Activated naive CD4-positive, alpha-beta T cell treated with anti-CD3 and anti-CD28 coated beads, Interleukin-2, amount 50 U/mL, for 72 hours (primary cell): ENCODE measurements at regions not wholly inside any gene's neighbourhood (a gene's known extent, or its start where the extent isn't known, plus 50 kb on each side); places are given as distances from the start of the nearest gene placed in this dataset.

Experiments used
- ATAC-seq, 2 donors: fragments of 150-1000 bp; cut with Tn5 transposase; 2 replicates each; pipeline ENCODE4 v1.10.0; 2021; ENCODE audit warnings: mild to moderate bottlenecking in 2 of 2, moderate library complexity in 2 of 2
- DNase-seq, 2 donors: peaks; one replicate each; pipeline ENCODE4 v3.0.0; 2021 to 2022; ENCODE audit warnings: low spot score in 2 of 2
- H3K27ac Mint-ChIP-seq, 2 donors: one replicate each; pipeline ENCODE4 v1.8.0; 2022; ENCODE audit warnings: mild to moderate bottlenecking in 2 of 2, mixed read lengths in 2 of 2
- H3K36me3 Mint-ChIP-seq, 2 donors: one replicate each; pipeline ENCODE4 v1.8.0; 2022; ENCODE audit warnings: mixed read lengths in 2 of 2
- H3K9me3 Mint-ChIP-seq, 2 donors: one replicate each; pipeline ENCODE4 v1.8.0; 2022; ENCODE audit warnings: mixed read lengths in 2 of 2

DNA sequence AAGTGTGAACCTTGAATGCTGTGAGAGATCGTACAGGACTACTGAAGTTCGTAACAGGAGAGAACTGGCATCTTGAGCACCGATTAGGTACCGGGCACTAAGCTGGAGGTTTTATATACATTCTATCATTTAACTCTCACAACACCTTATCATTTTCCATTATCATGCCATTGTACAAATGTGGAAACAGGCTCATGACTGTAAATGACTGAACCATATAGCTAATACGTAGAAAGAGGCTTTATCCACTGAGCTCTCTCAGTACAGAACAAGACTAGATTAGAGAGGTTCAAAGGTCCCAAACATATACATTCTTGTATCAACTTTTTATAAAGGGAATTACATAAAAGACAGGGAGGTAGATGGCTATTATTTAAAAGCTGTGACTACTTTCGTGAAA is 130.6 kb downstream of the CEP57L1 start:
- Mint-ChIP-seq H3K9me3 (no peaks in the 10 kb centered on the region), H3K27ac (no peak overlapping the region), H3K36me3 (no peaks in the 10 kb centered on the region)
- ATAC-seq (no peak), DNase-seq (no peak)

DNA sequence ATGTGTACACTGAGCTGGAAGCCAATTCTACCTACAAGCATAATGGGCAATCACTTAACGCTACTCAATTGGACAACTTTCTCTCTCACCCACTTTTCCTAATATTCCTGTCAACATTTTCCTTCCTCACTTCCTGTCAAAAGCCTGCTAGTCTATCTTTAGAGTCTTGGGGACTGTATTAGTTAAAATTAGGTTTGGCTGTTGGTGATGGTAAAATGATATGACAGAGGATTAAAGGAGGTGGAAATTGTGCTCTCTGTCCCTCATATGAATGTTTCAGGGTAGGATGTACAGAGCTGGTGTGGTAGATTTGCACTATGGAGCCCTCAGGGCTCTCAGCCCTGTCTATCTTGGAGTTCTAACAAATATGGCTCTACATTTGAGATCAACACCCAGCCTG is 129.7 kb downstream of the CEP57L1 start:
- no peak for ATAC-seq
- no peak overlapping the region for H3K27ac Mint-ChIP-seq
- no peaks in the 10 kb centered on the region for H3K36me3 Mint-ChIP-seq
- DNase-seq: no peak
- no peaks in the 10 kb centered on the region for H3K9me3 Mint-ChIP-seq

DNA sequence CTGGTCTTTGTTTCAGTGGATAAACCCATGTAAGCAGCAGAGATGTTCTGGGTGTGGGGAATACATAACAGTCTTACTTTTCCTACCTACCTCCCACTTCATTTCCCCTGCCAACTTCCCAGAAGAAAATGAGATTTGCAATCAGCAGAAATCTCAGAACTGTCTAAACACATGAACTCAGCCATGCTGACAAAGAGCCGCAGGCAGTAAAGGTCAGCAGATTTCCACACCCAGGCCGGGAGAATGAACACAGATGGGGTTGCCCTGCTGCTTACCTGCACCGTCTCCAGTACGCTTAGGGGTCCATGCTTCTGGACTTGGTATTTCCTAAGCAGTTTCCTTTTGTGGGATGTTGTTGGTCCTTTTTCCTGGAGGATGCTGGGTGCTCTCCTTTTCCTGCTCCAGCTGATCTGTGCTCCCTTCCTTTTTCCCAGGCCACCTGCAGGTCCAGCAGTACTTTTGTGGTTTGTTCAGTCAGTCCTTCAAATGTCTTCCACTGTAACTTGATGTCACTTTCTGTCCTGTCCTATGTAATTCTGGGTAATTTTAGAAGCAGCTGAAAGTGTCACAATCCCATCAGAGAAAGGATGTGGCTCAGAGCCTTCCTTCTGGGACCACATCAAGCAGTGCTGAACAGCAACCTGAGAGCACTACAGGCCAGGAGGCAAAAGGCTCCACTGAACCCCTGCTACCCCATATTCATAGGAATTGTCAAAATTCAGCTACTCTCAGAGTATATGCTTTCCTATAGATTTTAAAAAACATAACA is 129.0 kb downstream of the CEP57L1 start:
- no peak for DNase-seq
- Mint-ChIP-seq H3K27ac (no peak overlapping the region), H3K36me3 (no peaks in the 10 kb centered on the region), H3K9me3 (no peaks in the 10 kb centered on the region)
- peak; percentile 43 to 57 for ATAC-seq

DNA sequence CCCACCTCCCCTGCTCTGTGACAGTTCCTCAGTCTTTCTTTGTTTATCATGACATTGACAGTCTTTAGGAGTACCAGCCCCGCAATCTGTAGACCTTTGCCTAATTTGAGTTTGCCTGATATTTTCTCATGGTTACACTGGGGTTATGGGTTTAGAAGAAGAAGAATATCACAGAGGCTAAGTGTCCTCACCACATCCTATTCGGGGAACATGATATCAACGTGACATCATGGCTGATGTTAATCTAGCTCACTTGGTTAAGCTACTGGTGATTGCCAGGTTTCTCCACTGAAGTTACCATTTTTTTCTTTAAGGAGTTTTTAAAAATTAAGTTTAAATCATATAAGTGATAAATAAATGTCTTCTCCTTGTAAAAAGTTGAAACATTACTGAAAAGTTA is 127.5 kb downstream of the CEP57L1 start:
- no peaks in the 10 kb centered on the region for H3K36me3 Mint-ChIP-seq
- DNase-seq (no peak), ATAC-seq (no peak)
- no peaks in the 10 kb centered on the region for H3K9me3 Mint-ChIP-seq
- no peak overlapping the region for H3K27ac Mint-ChIP-seq

GRCh38 chr6:109221543-109222195 is 126.4 kb downstream of the CEP57L1 start:
- no peak for DNase-seq
- Mint-ChIP-seq H3K9me3 (no peaks in the 10 kb centered on the region), H3K36me3 (no peaks in the 10 kb centered on the region), H3K27ac (no peak overlapping the region)
- ATAC-seq: no peak
